ENCODE measurements at regions not wholly inside any gene's neighbourhood (a gene's known extent, or its start where the extent isn't known, plus 50 kb on each side); places are given as distances from the start of the nearest gene placed in this dataset.

DNA sequence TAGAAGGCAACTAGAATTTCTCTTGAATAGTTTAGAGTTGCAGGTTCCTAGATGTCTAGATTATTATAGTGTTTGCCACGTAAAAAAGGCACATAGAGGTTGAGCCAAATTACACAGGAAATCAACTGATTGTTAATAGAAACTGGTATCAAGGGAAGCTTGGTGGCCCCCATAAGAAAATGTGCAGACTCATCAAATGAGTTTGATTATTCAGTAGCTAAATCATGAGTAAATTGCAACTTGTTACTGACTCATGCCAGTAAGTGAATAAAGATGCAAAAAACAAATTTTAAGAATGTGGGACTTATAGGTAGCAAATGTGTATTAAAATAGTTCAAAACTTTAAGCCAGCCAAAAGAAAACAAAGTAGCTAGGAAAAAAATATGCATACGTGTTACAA lies 1078.9 kb upstream of the CDH9 start:
- TF ChIP-seq, protein P1, sequence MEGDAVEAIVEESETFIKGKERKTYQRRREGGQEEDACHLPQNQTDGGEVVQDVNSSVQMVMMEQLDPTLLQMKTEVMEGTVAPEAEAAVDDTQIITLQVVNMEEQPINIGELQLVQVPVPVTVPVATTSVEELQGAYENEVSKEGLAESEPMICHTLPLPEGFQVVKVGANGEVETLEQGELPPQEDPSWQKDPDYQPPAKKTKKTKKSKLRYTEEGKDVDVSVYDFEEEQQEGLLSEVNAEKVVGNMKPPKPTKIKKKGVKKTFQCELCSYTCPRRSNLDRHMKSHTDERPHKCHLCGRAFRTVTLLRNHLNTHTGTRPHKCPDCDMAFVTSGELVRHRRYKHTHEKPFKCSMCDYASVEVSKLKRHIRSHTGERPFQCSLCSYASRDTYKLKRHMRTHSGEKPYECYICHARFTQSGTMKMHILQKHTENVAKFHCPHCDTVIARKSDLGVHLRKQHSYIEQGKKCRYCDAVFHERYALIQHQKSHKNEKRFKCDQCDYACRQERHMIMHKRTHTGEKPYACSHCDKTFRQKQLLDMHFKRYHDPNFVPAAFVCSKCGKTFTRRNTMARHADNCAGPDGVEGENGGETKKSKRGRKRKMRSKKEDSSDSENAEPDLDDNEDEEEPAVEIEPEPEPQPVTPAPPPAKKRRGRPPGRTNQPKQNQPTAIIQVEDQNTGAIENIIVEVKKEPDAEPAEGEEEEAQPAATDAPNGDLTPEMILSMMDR (IDR thresholded peaks at IDR 0.05; ENCODE audit: borderline replicate concordance, extremely low read depth, low read length, poor library complexity, severe bottlenecking): no peak
- TF ChIP-seq EZH2 (IDR thresholded peaks at IDR 0.05; ENCODE audit: borderline replicate concordance, low read depth, low read length, severe bottlenecking): no peak

Measured in DND-41 (cell line).